ENCODE measurements at regions not wholly inside any gene's neighbourhood (a gene's known extent, or its start where the extent isn't known, plus 50 kb on each side); places are given as distances from the start of the nearest gene placed in this dataset.

GRCh38 chr7:46649876-46650275, 728.8 kb upstream of the IGFBP3 start:
- Histone ChIP-seq H3K27me3 (no peaks in the 10 kb centered on the region), H3K4me3 (no peak overlapping the region), H3K36me3 (no peaks in the 10 kb centered on the region), H3K4me1 (no peaks in the 10 kb centered on the region), H3K27ac (no peak overlapping the region), H3K9me3 (no peaks in the 10 kb centered on the region)
- TF ChIP-seq CTCF (IDR thresholded peaks at IDR 0.05) (no peak), POLR2A (IDR thresholded peaks at IDR 0.05) (no peak)
- DNase-seq, result no peak
- 71 to 84% (median 77%) methylated on average over 2 of the region's 2 CpGs for WGBS, 4 donors
- intact Hi-C loops (cut with DNase I), result no loop called here
- ATAC-seq, result no peak

- no peak for TF ChIP-seq POLR2A (IDR thresholded peaks at IDR 0.05)
- TF ChIP-seq CTCF (IDR thresholded peaks at IDR 0.05), result no peak
- WGBS, 4 donors, result 77 to 83% (median 81%) methylated on average over 12 of the region's 12 CpGs
These were observed 717.0 kb upstream of the IGFBP3 start for GRCh38 chr7:46637793-46638735.

GRCh38 chr7:46636022-46636421, 715.0 kb upstream of the IGFBP3 start:
- H3K9me3 ChIP-seq, result no peaks in the 10 kb centered on the region
- no peak for ATAC-seq
- intact Hi-C loops (cut with DNase I), result no loop called here
- no peak overlapping the region for H3K27ac ChIP-seq
- H3K4me1 ChIP-seq, result no peaks in the 10 kb centered on the region
- no peak overlapping the region for H3K4me3 ChIP-seq
- no peaks in the 10 kb centered on the region for H3K36me3 ChIP-seq
- DNase-seq, result no peak
- WGBS, 4 donors, result 45 to 58% (median 53%) methylated on average over 2 to 3 of the region's 3 CpGs
- H3K27me3 ChIP-seq, result no peaks in the 10 kb centered on the region
- TF ChIP-seq POLR2A (IDR thresholded peaks at IDR 0.05), result no peak
- TF ChIP-seq CTCF (IDR thresholded peaks at IDR 0.05), result no peak

More at GRCh38 chr7:46637793-46638735, 717.0 kb upstream of the IGFBP3 start:
- peak in 1 of 5 donors; percentile 37 for DNase-seq
- Histone ChIP-seq H3K27me3 (no peaks in the 10 kb centered on the region), H3K4me1 (no peaks in the 10 kb centered on the region), H3K36me3 (no peaks in the 10 kb centered on the region), H3K9me3 (no peaks in the 10 kb centered on the region), H3K27ac (no peak overlapping the region), H3K4me3 (no peak overlapping the region)
- intact Hi-C loops (cut with DNase I), result no loop called here
- ATAC-seq, result no peak

GRCh38 chr7:46633630-46634240, 712.7 kb upstream of the IGFBP3 start:
- Histone ChIP-seq H3K4me1 (no peaks in the 10 kb centered on the region), H3K36me3 (no peaks in the 10 kb centered on the region), H3K27me3 (no peaks in the 10 kb centered on the region), H3K4me3 (no peak overlapping the region), H3K9me3 (no peaks in the 10 kb centered on the region), H3K27ac (no peak overlapping the region)
- no peak for DNase-seq
- TF ChIP-seq CTCF (IDR thresholded peaks at IDR 0.05) (no peak), POLR2A (IDR thresholded peaks at IDR 0.05) (no peak)
- ATAC-seq, result no peak
- intact Hi-C loops (cut with DNase I), result no loop called here
- 70 to 79% (median 73%) methylated on average over 4 of the region's 4 CpGs for WGBS, 4 donors

Data from heart left ventricle (tissue), 16 donors.